SK-N-SH (cell line): ENCODE measurements at regions not wholly inside any gene's neighbourhood (a gene's known extent, or its start where the extent isn't known, plus 50 kb on each side); places are given as distances from the start of the nearest gene placed in this dataset.

Experiments
- CTCF ChIA-PET: fragments of 300-600, 350-600 bp; formaldehyde crosslinking; extraction: SDS; loops from one replicate; lab custom pipeline; 2021; lab: Yijun Ruan, JAX
- POLR2A ChIA-PET: fragments of 350-600 bp; sonication (Branson Sonifier 250); formaldehyde crosslinking; extraction: SDS; loops from one replicate; lab custom pipeline; 2020; ENCODE audit warnings: antibody characterized with exemption, inconsistent platforms; lab: Yijun Ruan, JAX
- DNase-seq: peaks from one replicate; pipeline ENCODE4 v3.0.0; 2012
- H2AFZ ChIP-seq: fragments of 200-600 bp; sonication (generic); 2 replicates; pipeline ENCODE4 v1.8.1; 2016; ENCODE audit warnings: antibody characterized with exemption, mild to moderate bottlenecking, low read depth
- H3F3A ChIP-seq: fragments of 200-600 bp; sonication (generic); replicated peaks from 2 replicates; pipeline ENCODE3; 2016; ENCODE audit warnings: antibody characterized with exemption, mild to moderate bottlenecking; ENCODE audit not compliant: insufficient read depth
- H3K27ac ChIP-seq, 2 experiments: fragments of 200-500 bp in 1 of 2; fragments of 200-600 bp in 1 of 2; sonication (Bioruptor generic) in 1 of 2; sonication (generic), shearing (Covaris generic) in 1 of 2; 2 replicates each; pipeline versions ENCODE4 v1.5.1 to v1.6.1; 2014 to 2016; ENCODE audit warnings: low read depth in 2 of 2, inconsistent platforms in 1 of 2, low read length in 1 of 2, mild to moderate bottlenecking in 1 of 2, mixed read lengths in 1 of 2
- H3K27me3 ChIP-seq: fragments of 200-600 bp; sonication (generic), shearing (Covaris generic); 2 replicates; pipeline ENCODE4 v1.6.1; 2016; ENCODE audit warnings: mixed run types; ENCODE audit not compliant: insufficient read depth
- H3K36me3 ChIP-seq, 2 experiments: fragments of 200-500 bp in 1 of 2; fragments of 200-600 bp in 1 of 2; sonication (Bioruptor generic) in 1 of 2; sonication (generic) in 1 of 2; replicated peaks in 1 of 2; 2 replicates each; pipeline versions ENCODE3 to v1.5.1; 2014 to 2016; ENCODE audit warnings: low read length in 1 of 2, mild to moderate bottlenecking in 1 of 2; ENCODE audit not compliant: insufficient read depth in 2 of 2, control insufficient read depth in 1 of 2
- H3K4me1 ChIP-seq, 2 experiments: fragments of 200-500 bp in 1 of 2; fragments of 200-600 bp in 1 of 2; sonication (Bioruptor generic) in 1 of 2; sonication (generic), shearing (Covaris generic) in 1 of 2; 2 replicates each; pipeline versions ENCODE4 v1.5.1 to v1.6.1; 2014 to 2016; ENCODE audit warnings: low read depth in 1 of 2, low read length in 1 of 2, mixed run types in 1 of 2; ENCODE audit not compliant: insufficient read depth in 2 of 2, control insufficient read depth in 1 of 2
- H3K4me2 ChIP-seq: fragments of 200-600 bp; sonication (generic), shearing (Covaris generic); 2 replicates; pipeline ENCODE4 v1.6.1; 2017; ENCODE audit warnings: mixed run types
- H3K4me3 ChIP-seq, 2 experiments: fragments of 200-500 bp in 1 of 2; fragments of 200-600 bp in 1 of 2; sonication (Bioruptor generic) in 1 of 2; sonication (generic), shearing (Covaris generic) in 1 of 2; 2 replicates each; pipeline versions ENCODE4 v1.5.1 to v1.8.1; 2014 to 2016; ENCODE audit warnings: low read depth in 2 of 2, inconsistent platforms in 1 of 2, low read length in 1 of 2, mild to moderate bottlenecking in 1 of 2, mixed read lengths in 1 of 2, moderate library complexity in 1 of 2
- H3K79me2 ChIP-seq: fragments of 200-600 bp; sonication (generic); 2 replicates; pipeline ENCODE4 v1.8.1; 2017; ENCODE audit warnings: mild to moderate bottlenecking; ENCODE audit not compliant: insufficient read depth
- H3K9ac ChIP-seq: fragments of 200-600 bp; sonication (generic); 2 replicates; pipeline ENCODE4 v1.6.1; 2017; ENCODE audit warnings: mixed run types
- H3K9me2 ChIP-seq: fragments of 200-600 bp; sonication (generic); 2 replicates; pipeline ENCODE4 v1.6.1; 2017; ENCODE audit warnings: mixed run types
- H3K9me3 ChIP-seq: fragments of 200-600 bp; sonication (generic); 2 replicates; pipeline ENCODE4 v1.6.1; 2017; ENCODE audit warnings: mixed run types, mild to moderate bottlenecking, moderate library complexity
- H4K20me1 ChIP-seq: fragments of 200-600 bp; sonication (generic); 2 replicates; pipeline ENCODE4 v1.6.1; 2017; ENCODE audit warnings: mild to moderate bottlenecking, mixed run types; ENCODE audit not compliant: insufficient read depth
- CHD2 ChIP-seq: fragments of 150-350 bp; IDR thresholded peaks from 2 replicates; pipeline ENCODE4 v1.6.1; 2018; ENCODE audit warnings: low read length; ENCODE audit not compliant: partially characterized antibody
- EP300 ChIP-seq, 2 experiments: IDR thresholded peaks; 2 replicates each; pipeline versions ENCODE4 v1.4.0 to v1.6.1; 2012; ENCODE audit warnings: borderline replicate concordance in 1 of 2, low read depth in 1 of 2, low read length in 1 of 2
- FOXM1 ChIP-seq: IDR thresholded peaks from 2 replicates; pipeline ENCODE4 v1.4.0; 2012; ENCODE audit warnings: low read depth, mild to moderate bottlenecking
- GABPA ChIP-seq: IDR thresholded peaks from 2 replicates; pipeline ENCODE4 v1.4.0; 2012; ENCODE audit warnings: low read depth, mild to moderate bottlenecking
- MXI1 ChIP-seq: IDR thresholded peaks from 2 replicates; pipeline ENCODE4 v1.6.1; 2012; ENCODE audit warnings: mild to moderate bottlenecking, low read depth, low read length, improper control_type of control experiment
- NFIC ChIP-seq: IDR thresholded peaks from 2 replicates; pipeline ENCODE4 v1.4.0; 2012; ENCODE audit warnings: borderline replicate concordance
- RAD21 ChIP-seq: IDR thresholded peaks from 2 replicates; pipeline ENCODE4 v1.6.1; 2012; ENCODE audit warnings: mild to moderate bottlenecking, low read length
- RCOR1 ChIP-seq: fragments of 150-350 bp; IDR thresholded peaks from 2 replicates; pipeline ENCODE4 v1.6.1; 2017; ENCODE audit warnings: antibody characterized with exemption, low read length
- SIN3A ChIP-seq: IDR thresholded peaks from 2 replicates; pipeline ENCODE4 v1.6.1; 2012; ENCODE audit warnings: low read depth, mild to moderate bottlenecking, low read length, moderate library complexity, borderline replicate concordance
- SMC3 ChIP-seq: IDR thresholded peaks from 2 replicates; pipeline ENCODE4 v1.6.1; 2012; ENCODE audit warnings: low read depth, low read length, improper control_type of control experiment
- TCF12 ChIP-seq: IDR thresholded peaks from 2 replicates; pipeline ENCODE4 v1.4.0; 2012
- TEAD4 ChIP-seq: IDR thresholded peaks from 2 replicates; pipeline ENCODE4 v1.4.0; 2012; ENCODE audit warnings: mild to moderate bottlenecking, borderline replicate concordance; ENCODE audit not compliant: insufficient read depth
- USF1 ChIP-seq: IDR thresholded peaks from 2 replicates; pipeline ENCODE4 v1.4.0; 2012; ENCODE audit warnings: low read depth, borderline replicate concordance
- ZBTB33 ChIP-seq: IDR thresholded peaks from 2 replicates; pipeline ENCODE4 v1.4.0; 2012; ENCODE audit warnings: low read depth, borderline replicate concordance
- WGBS: methylation state at CpG from one replicate; pipeline ENCODE4 v1.1.6; 2017; ENCODE audit warnings: low lambda C conversion rate; 5-methylcytosine and 5-hydroxymethylcytosine counted together

DNA sequence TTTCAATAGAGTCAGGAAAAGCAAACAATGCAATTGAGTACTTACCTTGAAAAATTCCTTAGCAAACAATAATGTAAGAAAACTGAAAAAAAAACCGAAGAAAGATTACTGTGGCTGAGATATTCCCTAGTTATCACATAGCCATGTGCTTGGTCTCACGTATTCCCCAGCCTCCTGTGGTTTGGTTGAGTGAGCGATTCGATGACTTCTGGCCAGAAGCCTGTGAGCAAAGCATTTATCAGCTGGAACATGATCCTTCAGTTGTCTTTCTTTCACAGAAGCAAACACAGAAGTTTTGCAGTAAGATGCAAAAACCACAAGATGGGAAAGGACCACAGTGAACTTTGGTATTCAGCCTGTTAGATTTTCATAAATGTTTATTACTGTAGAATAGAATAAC lies 1754.3 kb upstream of the AGA start:
- 7% methylated on average over 4 of the region's 4 CpGs for WGBS
- POLR2A ChIA-PET = no interaction called here
- Histone ChIP-seq H3K27ac (no peak overlapping the region), H3F3A (no peaks in the 10 kb centered on the region), H3K9me3 (no peaks in the 10 kb centered on the region), H3K4me2 (no peak overlapping the region), H3K79me2 (no peaks in the 10 kb centered on the region), H3K27me3 (no peaks in the 10 kb centered on the region), H4K20me1 (no peaks in the 10 kb centered on the region), H2AFZ (no peak overlapping the region), H3K4me3 (no peak overlapping the region), H3K4me1 (no peaks in the 10 kb centered on the region), H3K9me2 (no peaks in the 10 kb centered on the region), H3K36me3 (no peaks in the 10 kb centered on the region), H3K9ac (no peak overlapping the region)
- CTCF ChIA-PET = no interaction called here
- DNase-seq = no peak
- no peak for TF ChIP-seq USF1

DNA sequence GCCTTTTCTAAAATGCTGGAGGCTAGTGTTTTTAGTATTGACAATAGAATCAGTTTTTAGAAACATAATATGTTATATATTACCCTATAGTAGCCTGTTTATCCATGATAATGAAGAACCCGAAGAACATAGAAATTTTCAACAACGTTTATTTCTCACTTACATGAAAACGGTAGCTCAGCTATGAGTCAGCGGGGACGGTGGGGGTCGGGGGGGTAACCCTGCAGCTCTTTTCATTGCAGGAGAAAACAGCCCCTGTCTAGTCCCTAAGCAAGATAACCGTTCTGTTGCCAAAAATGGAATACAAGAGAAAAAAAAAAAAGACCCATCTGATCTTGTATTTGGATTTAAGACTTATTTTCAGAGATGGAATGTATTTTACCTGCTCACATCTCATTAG lies 1758.4 kb upstream of the AGA start:
- 3% methylated on average over 7 of the region's 7 CpGs for WGBS
- Histone ChIP-seq H2AFZ (no peak overlapping the region), H3K4me1 (no peaks in the 10 kb centered on the region), H3K9ac (no peak overlapping the region), H3K4me3 (no peak overlapping the region), H3K9me3 (no peaks in the 10 kb centered on the region), H3K27ac (no peak overlapping the region), H3K9me2 (no peaks in the 10 kb centered on the region), H3K36me3 (no peaks in the 10 kb centered on the region), H3F3A (no peaks in the 10 kb centered on the region), H3K79me2 (no peaks in the 10 kb centered on the region), H3K27me3 (no peaks in the 10 kb centered on the region), H4K20me1 (no peaks in the 10 kb centered on the region), H3K4me2 (no peak overlapping the region)
- ChIA-PET POLR2A (no interaction called here), CTCF (no interaction called here)
- no peak for DNase-seq
- TF ChIP-seq MXI1 (no peak), SMC3 (no peak), SIN3A (no peak), TEAD4 (no peak), RAD21 (no peak), RCOR1 (no peak), NFIC (no peak), GABPA (no peak), EP300 (IDR thresholded peaks at IDR 0.05; ENCODE audit: borderline replicate concordance in 1 of 2, low read depth in 1 of 2, low read length in 1 of 2) (no peak), ZBTB33 (no peak), TCF12 (no peak), CHD2 (no peak), FOXM1 (no peak)
